PC-9 (cell line): ENCODE measurements at regions not wholly inside any gene's neighbourhood (a gene's known extent, or its start where the extent isn't known, plus 50 kb on each side); places are given as distances from the start of the nearest gene placed in this dataset.
A peak's percentile ranks its signal among the peaks of the same experiment; 100 is the strongest.

Source experiments
- BruUV-seq: library from RNA; stranded (reverse); fragments of 400-500 nt; replicated peaks from 2 replicates; lab custom pipeline; 2021; lab: Mats Ljungman, UMichigan
- CTCF ChIA-PET: fragments of 300-600 bp; sonication (Branson Sonifier 250); formaldehyde crosslinking; loops from one replicate; lab custom pipeline; 2022; ENCODE audit warnings: antibody characterized with exemption; lab: Charles Lee
- POLR2A ChIA-PET: fragments of 300-600 bp; sonication (Branson Sonifier 250); formaldehyde crosslinking; loops from one replicate; lab custom pipeline; 2022; ENCODE audit warnings: antibody characterized with exemption; ENCODE audit not compliant: unreplicated experiment; lab: Charles Lee
- DNase-seq, 2 experiments: peaks; one replicate each; pipeline versions ENCODE4 v3.0.0 to v3.0.0-alpha.2; 2015 to 2022; ENCODE audit warnings: mixed read lengths in 1 of 2
- H2AFZ ChIP-seq: fragments of 200-600 bp; sonication (generic); 2 replicates; pipeline ENCODE4 v1.8.1; 2017; ENCODE audit warnings: antibody characterized with exemption
- H3F3A ChIP-seq: fragments of 200-600 bp; sonication (generic); 2 replicates; pipeline ENCODE4 v1.8.1; 2017; ENCODE audit warnings: antibody characterized with exemption, mild to moderate bottlenecking, low read depth; ENCODE audit not compliant: insufficient read depth
- H3K27ac ChIP-seq: fragments of 200-600 bp; sonication (generic); 2 replicates; pipeline ENCODE4 v1.6.1; 2016; ENCODE audit warnings: mixed run types
- H3K27me3 ChIP-seq: fragments of 200-600 bp; sonication (generic); 2 replicates; pipeline ENCODE4 v1.6.1; 2016; ENCODE audit warnings: low read depth, mixed run types; ENCODE audit not compliant: insufficient read depth
- H3K36me3 ChIP-seq: fragments of 200-600 bp; sonication (generic); 2 replicates; pipeline ENCODE4 v1.6.1; 2016; ENCODE audit warnings: low read depth, mixed run types
- H3K4me1 ChIP-seq: fragments of 200-600 bp; sonication (generic); replicated peaks from 2 replicates; pipeline ENCODE4 v1.6.1; 2016; ENCODE audit warnings: mixed run types; ENCODE audit not compliant: insufficient read depth
- H3K4me2 ChIP-seq: fragments of 200-600 bp; sonication (generic); 2 replicates; pipeline ENCODE4 v1.6.1; 2017; ENCODE audit warnings: mixed run types
- H3K4me3 ChIP-seq: fragments of 200-600 bp; sonication (generic); 2 replicates; pipeline ENCODE4 v1.6.1; 2016; ENCODE audit warnings: mixed run types
- H3K79me2 ChIP-seq: fragments of 200-600 bp; sonication (generic); 2 replicates; pipeline ENCODE4 v1.6.1; 2017; ENCODE audit warnings: low read depth, mixed run types
- H3K9me2 ChIP-seq: fragments of 200-600 bp; sonication (generic); 2 replicates; pipeline ENCODE4 v1.8.1; 2017; ENCODE audit warnings: mild to moderate bottlenecking; ENCODE audit not compliant: insufficient read depth
- H3K9me3 ChIP-seq: fragments of 200-600 bp; sonication (generic); 2 replicates; pipeline ENCODE4 v1.8.1; 2016; ENCODE audit warnings: low read depth; ENCODE audit not compliant: insufficient read depth
- H4K20me1 ChIP-seq: fragments of 200-600 bp; sonication (generic); 2 replicates; pipeline ENCODE4 v1.8.1; 2017; ENCODE audit not compliant: insufficient read depth
- CTCF ChIP-seq: fragments of 200-600 bp; sonication (generic); conservative IDR thresholded peaks from 2 replicates; pipeline ENCODE4 v1.6.1; 2017; ENCODE audit warnings: mixed run types, antibody characterized with exemption, mild to moderate bottlenecking, moderate library complexity
- EZH2 ChIP-seq: fragments of 200-600 bp; sonication (generic); IDR thresholded peaks from 2 replicates; pipeline ENCODE4 v1.8.0; 2017; ENCODE audit warnings: antibody characterized with exemption, low read depth
- intact Hi-C: fragments of 100-400 bp; cut with micrococcal nuclease; formaldehyde crosslinking; loops from one replicate; pipeline ENCODE4 v1.10.0; 2022; ENCODE audit not compliant: unreplicated experiment

GRCh38 chr1:103230061-103230460 is 121.7 kb upstream of the COL11A1 start:
- no TSS peak for BruUV-seq
- POLR2A ChIA-PET: no interaction called here
- intact Hi-C loops: no loop called here

GRCh38 chr1:103220631-103221041 is 112.3 kb upstream of the COL11A1 start:
- Histone ChIP-seq H3K9me3 (no peaks in the 10 kb centered on the region; the same call in 1 of the 2 replicates), H2AFZ (no peak overlapping the region), H3K4me3 (no peak overlapping the region), H3K4me2 (no peak overlapping the region), H3K79me2 (no peaks in the 10 kb centered on the region), H3K9me2 (no peaks in the 10 kb centered on the region), H3K36me3 (no peaks in the 10 kb centered on the region), H3K27ac (no peak overlapping the region), H3F3A (no peaks in the 10 kb centered on the region), H4K20me1 (no peaks in the 10 kb centered on the region), H3K4me1 (no peaks in the 10 kb centered on the region), H3K27me3 (no peaks in the 10 kb centered on the region)
- no TSS peak for BruUV-seq
- no peak for DNase-seq
- no peak for TF ChIP-seq EZH2
- intact Hi-C loops: no loop called here
- ChIA-PET CTCF (no interaction called here), POLR2A (no interaction called here)

More at GRCh38 chr1:103230061-103230460, 121.7 kb upstream of the COL11A1 start:
- H3K4me1 ChIP-seq: no peaks in the 10 kb centered on the region
- no peaks in the 10 kb centered on the region for H3K36me3 ChIP-seq
- no peaks in the 10 kb centered on the region for H3F3A ChIP-seq
- H2AFZ ChIP-seq: no peak overlapping the region
- H3K27me3 ChIP-seq: no peaks in the 10 kb centered on the region
- no peaks in the 10 kb centered on the region for H3K9me2 ChIP-seq
- H4K20me1 ChIP-seq: no peaks in the 10 kb centered on the region
- H3K27ac ChIP-seq: no peak overlapping the region
- CTCF ChIA-PET: no interaction called here
- no peak overlapping the region for H3K4me3 ChIP-seq
- TF ChIP-seq CTCF (no peak), EZH2 (no peak)
- no peaks in the 10 kb centered on the region for H3K79me2 ChIP-seq
- peak in 1 of 2 experiments; percentile 12 for DNase-seq
- H3K4me2 ChIP-seq: no peak overlapping the region
- H3K9me3 ChIP-seq: no peaks in the 10 kb centered on the region

GRCh38 chr1:103218821-103219220 is 110.5 kb upstream of the COL11A1 start:
- intact Hi-C loops: no loop called here
- Histone ChIP-seq H3K27me3 (no peaks in the 10 kb centered on the region), H3K4me1 (no peaks in the 10 kb centered on the region), H3K9me3 (no peaks in the 10 kb centered on the region; the same call in 1 of the 2 replicates), H3K79me2 (no peaks in the 10 kb centered on the region), H3K4me2 (no peak overlapping the region), H3K36me3 (no peaks in the 10 kb centered on the region), H4K20me1 (no peaks in the 10 kb centered on the region), H3K4me3 (no peak overlapping the region), H3F3A (no peaks in the 10 kb centered on the region), H3K27ac (no peak overlapping the region), H3K9me2 (no peaks in the 10 kb centered on the region), H2AFZ (no peak overlapping the region)
- ChIA-PET POLR2A (no interaction called here), CTCF (no interaction called here)
- BruUV-seq: no TSS peak
- TF ChIP-seq EZH2: no peak
- no peak for TF ChIP-seq CTCF
- DNase-seq: no peak

GRCh38 chr1:103218369-103218768 is 110.0 kb upstream of the COL11A1 start:
- Histone ChIP-seq H2AFZ (no peak overlapping the region), H3K27me3 (no peaks in the 10 kb centered on the region), H3K27ac (no peak overlapping the region), H3K9me3 (no peaks in the 10 kb centered on the region; the same call in 1 of the 2 replicates), H3K4me3 (no peak overlapping the region), H3K36me3 (no peaks in the 10 kb centered on the region), H3K4me1 (no peaks in the 10 kb centered on the region), H3K4me2 (no peak overlapping the region), H3K79me2 (no peaks in the 10 kb centered on the region), H3F3A (no peaks in the 10 kb centered on the region), H3K9me2 (no peaks in the 10 kb centered on the region), H4K20me1 (no peaks in the 10 kb centered on the region)
- DNase-seq: no peak
- intact Hi-C loops: no loop called here
- no peak for TF ChIP-seq CTCF
- TF ChIP-seq EZH2: no peak
- no TSS peak for BruUV-seq
- CTCF ChIA-PET: no interaction called here
- POLR2A ChIA-PET: no interaction called here
